ENCODE measurements at regions not wholly inside any gene's neighbourhood (a gene's known extent, or its start where the extent isn't known, plus 50 kb on each side); places are given as distances from the start of the nearest gene placed in this dataset.

DNA sequence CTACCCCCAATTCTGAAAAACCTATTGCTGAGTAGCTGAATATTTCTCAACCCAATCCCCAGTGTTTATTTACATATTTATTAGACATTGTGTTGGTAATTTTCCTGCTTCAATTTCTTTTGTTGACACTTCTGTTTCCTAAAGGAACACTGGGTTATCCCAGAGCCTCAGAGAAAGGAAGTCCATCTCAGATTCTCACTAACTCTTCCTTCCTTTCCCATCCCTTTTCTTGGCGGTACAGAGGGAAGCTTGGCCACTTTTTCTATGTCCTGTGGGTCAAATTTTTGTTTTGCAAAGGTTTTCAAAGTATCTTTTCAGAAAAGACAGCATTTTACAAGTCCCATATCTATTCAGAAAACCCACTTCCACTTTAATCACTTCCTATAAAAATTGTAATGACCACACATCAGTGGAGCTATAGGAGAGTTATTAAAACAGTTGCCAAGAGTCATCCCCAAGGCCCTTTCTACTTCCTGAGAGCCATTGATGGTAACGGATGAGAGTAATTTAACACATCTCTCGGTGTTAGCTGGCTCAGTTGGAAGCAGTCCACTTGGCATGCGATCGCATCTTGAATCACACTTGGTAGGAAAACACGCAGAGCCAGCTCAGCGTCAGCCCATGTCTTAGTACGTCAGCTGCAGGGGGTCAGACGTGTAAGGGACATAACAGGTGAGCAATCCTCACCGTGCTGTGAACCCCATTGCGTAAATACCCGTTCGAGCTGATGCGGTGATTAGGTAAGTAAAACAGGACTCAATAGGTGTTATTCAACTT lies 231.1 kb upstream of the ADARB2 start:
- DNase-seq, result no peak

DNA sequence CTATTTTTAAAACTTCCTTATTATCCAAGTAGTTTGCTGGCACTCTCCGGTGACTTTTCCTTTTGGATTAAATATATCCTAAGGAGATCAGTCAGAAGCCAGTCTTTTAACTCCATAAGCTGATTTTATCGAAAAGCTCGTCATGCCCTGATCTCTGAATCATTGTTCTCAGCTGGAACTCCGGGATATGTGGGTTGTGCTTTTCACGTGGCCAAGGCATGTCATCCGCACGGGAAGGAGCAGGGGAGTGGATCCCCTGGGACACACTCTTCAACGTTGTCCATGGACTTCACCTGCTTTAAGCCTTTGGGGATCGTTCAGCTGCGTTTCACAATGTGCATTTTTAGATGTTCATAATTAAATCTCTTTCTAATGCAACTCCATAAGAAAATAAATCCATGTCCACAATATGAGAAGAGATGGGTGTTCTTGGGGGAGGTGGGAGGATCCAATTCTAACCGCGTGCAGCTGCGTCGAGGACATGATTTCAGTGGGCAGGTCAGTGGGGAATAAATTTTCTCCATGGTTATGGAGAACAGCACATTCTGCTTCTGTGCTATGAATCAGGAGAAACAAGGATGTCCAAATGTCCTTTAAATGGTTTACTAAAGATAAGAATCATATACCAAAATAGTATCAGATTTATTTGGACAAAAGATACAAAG lies 229.5 kb upstream of the ADARB2 start:
- DNase-seq, result no peak

DNA sequence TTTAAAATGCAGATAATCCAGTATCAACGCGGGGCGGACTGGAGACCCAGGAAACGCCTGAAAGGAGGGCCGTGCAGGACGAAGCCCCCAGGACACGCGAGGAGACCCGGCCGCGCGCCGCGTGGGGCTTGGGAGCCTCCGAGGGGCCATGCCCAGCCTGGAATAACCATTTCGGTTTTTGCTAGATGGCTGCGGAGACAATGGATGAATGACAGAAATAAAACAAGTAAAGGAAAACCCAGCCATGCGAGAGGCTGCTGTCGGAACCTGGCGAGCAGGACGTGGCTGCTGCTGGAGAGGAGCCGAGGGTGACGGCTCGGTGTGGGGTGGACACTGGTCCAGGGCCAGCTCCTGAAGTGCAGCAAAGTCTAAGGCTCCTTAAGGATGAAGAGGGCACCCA lies 227.2 kb upstream of the ADARB2 start:
- DNase-seq, result no peak

DNA sequence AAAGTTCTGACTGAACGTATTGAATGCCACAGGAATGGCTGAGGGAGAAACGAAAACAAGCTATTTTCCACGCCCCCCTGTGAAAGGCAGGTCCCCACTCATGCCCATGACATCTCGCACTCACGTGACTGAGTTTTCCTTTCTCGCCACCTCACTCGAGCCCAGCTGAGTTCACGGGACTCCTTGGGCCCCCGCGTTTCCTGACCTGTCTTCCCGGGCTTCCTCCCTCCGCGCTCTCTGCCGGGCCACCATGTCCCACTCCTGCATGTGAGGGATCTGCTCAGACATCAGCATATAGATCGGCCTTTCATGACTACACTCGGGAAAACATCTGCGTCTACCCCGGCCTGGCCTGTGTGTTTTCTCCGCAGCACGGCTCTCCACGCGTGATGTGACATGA lies 226.0 kb upstream of the ADARB2 start:
- DNase-seq, result no peak

DNA sequence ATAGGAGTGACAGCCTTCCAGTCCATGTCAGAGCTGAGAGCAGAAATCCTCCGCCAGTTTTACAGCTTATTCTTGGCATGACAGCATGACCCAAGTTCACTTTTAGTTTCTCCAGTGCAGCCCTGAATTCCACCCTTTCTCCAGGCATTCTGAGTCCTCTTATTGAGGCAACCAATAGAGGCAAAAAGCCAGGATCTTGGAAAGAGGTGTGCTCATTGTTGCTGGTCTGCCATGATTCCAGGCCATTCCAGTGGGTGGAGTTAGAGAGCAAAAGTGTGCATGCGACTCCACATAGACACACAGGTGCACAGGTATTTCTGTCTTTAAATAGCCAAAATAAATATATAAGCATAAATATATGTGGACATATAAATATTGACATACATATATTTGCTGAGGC lies 224.7 kb upstream of the ADARB2 start:
- no peak for DNase-seq

DNA sequence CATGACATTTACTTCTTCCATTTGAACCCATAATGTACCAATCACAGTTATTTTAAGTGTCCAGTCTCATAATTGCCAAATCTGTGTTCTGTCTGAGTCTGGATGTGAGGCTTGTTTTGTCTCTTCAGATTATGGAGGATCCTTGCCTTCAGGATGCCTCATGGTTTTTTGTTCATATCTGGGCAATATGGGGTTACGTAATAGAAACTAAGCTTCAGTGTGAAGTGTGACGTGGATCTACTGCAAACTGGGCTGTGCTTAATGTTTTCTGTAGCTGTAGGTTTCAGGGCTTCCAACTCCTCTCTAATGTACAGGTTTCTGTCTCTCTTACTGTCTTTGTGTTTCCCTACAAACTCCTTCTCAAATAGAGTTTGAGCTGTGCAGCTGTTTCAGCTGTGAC lies 223.7 kb upstream of the ADARB2 start:
- no peak for DNase-seq

DNA sequence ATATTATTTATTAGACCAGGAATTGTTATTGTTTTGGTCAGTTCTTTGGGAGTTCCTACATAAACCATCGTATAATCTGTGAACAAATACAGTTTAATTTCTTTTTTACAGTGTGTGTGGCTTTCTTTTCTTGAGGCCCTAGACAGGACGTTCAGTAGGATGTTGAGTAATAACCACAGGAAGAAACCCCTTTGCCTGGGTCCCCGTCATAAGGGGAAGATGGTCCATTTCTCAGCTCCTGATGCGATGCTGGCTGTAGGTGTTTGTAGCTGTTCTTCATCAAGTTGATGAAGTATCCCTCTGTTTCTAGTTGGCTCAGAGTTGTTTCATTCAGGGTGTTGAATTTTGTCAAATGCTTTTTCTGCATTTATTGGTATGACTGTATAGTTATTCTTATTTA lies 219.7 kb upstream of the ADARB2 start:
- no peak for DNase-seq

DNA sequence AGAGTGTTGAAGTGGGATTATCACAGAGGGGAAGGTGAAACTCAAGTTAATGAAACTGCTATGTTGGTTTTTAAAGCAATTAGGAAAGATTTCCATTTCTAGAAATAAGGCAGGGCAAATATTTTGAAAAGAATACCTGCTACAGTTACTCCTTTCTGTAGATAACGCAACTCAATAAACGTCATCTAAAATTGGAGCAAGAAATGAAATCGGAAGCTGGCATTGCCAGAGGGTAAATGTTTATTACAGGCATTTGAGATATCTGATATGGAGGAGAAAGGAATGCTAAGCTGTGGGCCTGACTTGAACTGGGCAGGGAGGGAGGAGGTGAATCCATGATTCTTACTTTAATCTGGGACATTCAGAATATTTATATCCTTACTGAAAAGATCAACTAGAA lies 217.0 kb upstream of the ADARB2 start:
- no peak for DNase-seq

DNA sequence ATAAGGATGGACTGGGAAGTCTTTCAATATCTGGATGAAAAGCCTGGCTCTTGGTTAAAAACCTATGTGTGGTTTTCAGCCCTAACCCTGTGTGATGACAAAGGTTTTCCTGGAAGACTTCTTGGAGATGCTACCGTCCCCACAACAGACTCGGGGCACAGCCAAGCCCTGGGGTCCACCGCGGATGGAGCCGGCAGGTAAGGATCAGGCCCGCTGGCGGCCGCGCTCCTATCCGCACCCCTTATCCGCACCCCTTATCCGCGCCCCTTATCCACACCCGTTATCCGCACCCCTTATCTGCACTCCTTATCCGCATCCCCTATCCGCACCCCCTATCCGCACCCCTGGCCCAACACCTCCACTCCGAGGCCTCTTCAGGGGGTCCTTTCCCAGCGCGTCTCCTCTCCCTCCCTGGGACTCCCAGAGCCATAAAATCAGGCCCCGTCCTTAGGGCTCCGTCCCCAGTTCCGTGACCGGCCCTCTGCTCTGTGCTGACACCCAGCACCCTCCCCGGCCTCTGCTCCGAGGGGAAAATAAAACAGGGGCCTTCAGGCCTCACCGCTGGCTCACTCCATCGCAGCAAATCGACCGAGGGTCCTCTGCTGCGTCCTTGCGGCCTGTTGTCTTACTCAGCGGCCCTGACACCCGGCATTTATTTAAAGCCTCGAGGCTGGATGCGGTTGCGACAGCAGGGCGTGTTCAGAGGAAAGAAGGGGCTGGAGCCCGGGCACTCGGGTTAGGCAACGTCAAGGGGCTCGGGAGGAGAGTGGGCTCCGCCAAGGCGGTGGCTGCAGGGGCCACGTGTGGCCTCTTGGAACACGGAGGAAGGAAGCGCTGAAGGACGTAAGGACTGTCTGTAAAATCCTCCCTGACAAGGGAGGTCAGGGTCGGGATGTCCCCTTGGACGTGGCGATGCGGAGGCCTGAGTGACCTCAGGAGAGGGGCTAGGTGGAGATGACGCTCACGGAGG lies 215.1 kb upstream of the ADARB2 start:
- DNase-seq, result no peak

DNA sequence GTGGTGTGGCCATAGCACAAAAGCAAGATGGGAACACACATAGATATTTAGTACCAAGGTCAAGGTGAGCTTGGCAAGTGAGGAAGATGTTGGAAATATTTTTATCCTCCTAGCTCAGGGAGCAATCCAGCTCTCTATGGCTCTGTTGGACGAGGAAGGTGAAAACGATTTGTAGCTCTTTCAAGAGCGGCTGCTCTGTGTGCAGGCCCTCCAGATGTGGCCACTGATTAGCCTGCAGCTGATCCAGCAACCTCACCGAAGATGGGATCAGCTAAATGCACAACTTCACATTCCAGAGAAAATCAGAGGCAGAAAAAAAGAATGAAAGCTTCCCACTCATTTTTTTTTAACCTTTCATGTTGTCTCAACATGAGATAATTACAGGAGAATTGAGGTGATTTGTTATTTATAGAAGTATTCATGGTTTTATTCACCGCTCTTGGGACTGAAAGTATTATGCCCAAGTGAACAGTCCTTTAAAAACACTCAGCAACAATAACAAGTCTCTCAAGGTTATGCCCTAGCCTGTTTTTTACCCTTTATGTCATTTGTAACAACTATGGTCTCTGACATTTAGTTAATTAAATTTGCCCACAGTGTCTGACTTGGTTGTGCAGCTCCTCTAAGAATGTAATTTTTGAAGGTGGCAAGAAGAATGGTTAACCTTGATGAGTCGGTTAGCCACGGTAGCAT lies 213.6 kb upstream of the ADARB2 start:
- DNase-seq, result no peak

DNA sequence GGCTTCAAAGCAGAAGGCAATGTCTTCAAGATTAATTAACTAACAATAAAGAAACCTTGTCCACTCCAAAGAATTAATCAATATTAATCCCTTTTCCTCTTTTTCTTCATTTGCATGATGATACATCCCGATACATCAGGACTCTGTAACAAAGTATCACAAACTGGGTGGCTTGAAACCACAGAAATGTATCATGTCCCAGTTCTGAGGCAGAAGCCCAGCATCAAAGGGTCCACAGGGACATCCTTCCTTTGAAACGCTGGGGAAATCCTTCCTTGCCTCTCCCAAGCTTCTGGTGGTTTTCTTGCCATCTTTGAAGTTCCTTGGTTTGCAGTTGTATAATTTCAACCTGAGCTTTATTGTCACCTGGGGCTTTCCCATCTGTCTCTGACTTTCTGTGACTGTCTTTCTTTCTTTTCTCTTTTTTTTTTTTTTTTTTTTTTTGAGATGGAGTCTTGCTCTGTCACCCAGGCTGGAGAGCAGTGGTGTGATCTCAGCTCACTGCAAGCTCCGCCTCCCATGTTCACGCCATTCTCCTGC lies 210.2 kb upstream of the ADARB2 start:
- DNase-seq, result no peak

DNA sequence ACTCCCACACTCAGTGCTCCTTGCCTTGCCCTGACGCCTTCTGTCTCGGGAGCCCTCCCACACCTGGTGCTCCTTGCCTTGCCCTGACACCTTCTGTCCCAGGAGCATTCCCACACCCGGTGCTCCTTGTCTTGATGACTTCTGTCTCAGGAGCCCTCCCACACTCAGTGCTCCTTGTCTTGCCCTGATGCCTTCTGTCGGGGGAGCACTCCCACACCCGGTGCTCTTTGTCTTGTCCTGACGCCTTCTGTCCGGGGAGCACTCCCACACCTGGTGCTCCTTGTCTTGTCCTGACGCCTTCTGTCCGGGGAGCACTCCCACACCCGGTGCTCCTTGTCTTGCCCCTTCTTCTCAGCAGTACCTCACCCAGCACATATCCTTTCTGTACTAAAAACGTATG lies 207.2 kb upstream of the ADARB2 start:
- no peak for DNase-seq

DNA sequence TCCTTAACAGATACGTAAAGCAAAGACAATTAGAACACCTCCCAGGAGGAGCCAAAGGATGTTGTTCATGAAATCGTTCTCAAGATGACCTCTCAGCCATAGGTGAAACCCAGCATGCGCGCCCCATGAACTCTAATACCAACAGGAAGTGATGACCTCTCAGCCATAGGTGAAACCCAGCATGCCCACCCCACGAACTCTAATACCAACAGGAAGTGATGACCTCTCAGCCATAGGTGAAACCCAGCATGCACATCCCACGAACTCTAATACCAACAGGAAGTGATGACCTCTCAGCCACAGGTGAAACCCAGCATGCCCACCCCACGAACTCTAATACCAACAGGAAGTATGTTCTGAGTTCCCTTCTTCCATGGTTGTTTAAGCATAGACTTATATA lies 205.2 kb upstream of the ADARB2 start:
- DNase-seq, result no peak

DNA sequence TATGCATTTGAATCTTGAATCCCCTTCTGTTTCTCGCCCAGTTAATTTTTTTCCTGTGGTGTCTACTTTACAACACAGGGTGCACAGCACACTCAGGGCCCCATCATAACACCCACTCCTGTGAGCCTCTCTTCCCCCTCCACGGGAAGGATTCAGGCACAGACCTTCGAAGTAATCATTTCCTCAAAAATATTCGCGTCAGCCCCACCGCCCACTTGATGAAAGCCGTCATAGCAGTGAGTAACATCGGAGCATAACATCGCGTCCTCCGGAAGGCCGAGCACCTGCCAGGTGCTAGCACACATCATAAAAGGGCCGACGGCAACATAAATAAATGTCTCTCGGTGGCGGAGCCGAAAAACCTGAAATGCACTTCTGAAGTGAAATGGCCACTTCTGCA lies 201.7 kb upstream of the ADARB2 start:
- DNase-seq, result no peak

DNA sequence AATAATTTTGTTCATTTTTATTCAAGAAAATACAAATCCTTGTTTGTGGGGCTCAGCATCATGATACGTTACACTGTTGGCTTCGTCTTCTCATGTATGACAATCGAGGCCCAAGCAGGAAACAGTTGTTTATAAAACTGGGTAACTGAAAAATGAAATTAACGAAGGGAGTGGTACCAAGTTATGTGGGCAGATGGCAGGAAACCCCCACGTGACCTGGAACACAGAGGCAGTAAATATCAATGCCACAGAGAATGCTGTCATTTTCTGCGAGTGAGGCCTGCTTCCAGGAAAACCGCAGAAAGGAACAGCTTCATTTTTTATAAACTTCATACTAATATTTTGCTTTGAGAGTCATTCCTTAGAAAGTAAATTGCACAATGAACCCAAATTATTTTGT lies 201.0 kb upstream of the ADARB2 start:
- DNase-seq, result no peak

DNA sequence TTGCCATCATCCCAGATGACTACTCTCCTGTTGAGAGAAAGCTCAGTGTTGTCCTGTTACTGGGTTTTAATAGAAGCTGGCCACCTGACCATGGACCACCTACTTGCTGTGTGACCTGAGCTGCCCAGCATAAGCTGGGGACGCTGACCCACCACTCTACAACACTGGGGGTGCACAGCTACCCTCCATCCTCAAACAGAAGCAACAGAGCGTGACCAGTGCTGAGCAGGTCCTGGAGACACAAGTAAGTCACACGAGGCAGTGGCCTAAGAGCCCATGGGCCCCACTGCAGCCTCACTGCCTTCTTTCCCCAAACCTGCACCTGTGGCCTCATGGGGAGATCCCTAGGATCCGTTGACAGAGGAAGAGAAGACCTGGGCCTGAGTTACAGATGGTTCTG lies 198.6 kb upstream of the ADARB2 start:
- DNase-seq, result no peak

DNA sequence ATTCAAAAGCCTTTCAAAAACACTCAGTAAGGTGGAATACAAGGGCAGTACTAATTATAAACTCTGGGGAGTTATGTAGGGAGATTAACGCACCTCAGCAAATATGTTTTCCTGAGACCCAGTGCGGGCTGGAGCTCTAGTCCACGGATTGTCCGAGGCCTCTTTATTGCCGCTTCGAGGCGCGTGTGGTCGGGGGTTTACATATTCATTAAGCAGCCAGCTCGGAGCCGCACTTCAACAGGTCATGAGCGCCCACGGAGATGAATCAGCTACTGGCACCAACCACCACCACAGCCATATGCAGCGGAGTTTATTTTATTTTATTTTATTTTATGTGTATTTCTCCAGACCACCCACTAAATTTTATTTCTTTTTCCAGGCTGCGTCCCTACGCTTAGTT lies 195.9 kb upstream of the ADARB2 start:
- no peak for DNase-seq

DNA sequence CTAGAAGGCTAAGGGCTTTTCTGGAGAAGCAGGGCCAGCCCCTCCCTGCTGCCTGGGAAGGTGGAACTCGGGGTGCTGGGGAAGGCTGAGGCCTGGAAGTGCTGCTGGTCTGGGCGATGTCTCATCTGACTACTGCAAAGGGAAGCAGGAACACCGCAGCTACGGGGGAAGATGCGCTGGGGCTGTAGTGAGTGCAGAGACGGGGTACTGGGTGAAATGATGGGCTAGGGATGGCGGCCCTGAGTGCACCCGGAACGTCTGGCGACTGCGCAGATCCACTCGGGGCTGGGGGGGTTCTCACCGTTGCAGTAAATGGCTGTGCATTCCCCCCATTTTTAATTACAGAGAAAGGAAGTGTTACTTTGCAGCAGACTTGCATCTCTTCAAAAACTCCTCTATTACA lies 195.4 kb upstream of the ADARB2 start:
- no peak for DNase-seq

DNA sequence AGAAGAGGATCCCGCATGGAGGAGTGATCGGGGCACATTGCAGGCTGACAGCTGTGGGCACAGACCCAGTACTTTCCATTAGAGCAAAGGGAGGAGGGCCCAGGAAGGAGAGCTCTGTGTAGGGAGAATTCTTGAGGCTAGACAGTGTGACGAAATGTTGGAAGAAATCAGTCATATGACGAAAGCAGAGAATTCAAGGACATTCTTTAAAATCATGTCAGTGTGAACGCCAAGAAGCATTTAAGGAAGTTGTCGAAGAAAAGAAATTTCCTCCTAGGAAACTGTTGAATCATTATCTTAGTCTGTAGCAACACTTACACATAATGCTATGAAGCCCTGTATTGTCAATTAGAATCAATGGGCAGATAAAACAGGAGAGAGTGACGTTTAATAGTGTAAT lies 191.3 kb upstream of the ADARB2 start:
- DNase-seq, result no peak

DNA sequence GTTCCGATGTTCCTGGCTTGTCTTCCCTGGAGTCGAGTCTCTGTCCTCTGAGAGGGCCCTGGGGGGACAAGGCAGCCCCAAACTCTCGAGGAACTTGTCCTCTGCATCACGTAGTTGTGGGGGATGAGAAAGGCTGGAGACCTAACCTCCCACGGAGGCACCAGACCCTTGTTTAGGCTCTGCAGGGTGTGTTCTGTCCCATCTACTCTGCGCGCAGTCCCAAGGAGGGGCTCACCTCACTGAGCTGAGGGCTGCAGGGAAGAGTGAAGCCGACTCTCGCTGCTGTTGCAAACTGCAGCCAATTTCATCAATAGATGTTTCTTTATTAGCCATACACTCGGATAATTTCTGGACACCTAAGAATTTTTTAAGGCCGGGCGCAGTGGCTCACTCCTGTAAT lies 186.7 kb upstream of the ADARB2 start:
- DNase-seq, result no peak

DNA sequence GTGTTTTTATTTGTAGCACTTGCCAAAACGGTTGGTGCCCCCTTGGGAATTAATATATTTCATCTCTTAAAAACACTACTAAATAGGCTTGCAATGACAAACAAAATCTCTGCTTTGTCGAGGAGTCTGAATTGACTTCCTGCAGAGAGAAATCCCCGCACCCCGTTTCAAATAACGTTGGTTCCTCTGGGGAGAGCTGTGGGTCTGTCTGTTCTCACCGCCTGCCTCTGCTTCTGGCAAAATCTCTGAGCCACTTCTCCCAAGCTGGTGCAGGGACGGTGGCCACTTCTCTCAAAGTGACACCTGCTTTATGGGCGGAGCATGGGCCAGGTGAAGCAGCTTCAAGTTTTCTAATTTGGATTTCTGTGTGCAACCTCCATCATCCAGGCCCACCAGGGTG lies 186.3 kb upstream of the ADARB2 start:
- no peak for DNase-seq

DNA sequence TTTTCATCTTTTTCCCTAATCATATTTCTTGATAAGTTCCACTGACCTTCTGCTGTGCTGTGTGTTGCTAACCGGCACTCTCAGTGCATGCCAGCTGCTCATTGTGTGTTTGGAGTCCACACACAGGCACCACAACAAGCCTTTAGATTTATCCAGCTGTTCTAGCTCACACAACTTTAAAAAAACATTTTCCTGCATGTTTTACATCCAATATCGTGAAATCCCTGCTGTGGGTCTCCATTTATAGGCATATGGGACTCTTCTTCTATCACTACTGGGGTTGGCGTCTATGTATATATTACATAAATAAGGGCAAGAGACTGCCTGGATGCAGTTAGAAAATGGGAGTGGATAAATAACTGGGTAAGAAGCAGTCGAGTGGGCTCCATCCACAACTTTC lies 183.6 kb upstream of the ADARB2 start:
- DNase-seq, result no peak

DNA sequence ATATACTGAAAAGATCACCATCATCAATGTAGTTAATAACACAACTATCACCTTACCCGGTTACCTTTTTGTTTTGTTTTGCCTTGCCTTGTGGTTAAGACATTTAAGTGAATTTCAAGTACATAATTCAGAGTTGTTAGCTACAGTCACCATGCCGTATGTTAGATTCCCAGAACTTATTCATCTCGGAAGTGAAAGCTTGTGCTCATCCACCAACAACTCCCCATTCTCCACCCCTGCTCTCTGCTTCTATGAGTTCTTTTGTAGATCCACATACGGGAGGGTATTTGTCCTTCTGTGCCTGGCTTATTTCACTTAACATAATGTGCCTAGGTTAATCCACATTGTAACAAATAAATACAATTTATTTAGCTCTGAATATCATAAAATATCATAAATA lies 182.8 kb upstream of the ADARB2 start:
- DNase-seq, result no peak

All from NCI-H748 treated with DMSO at 0.1 percent for 48 hours (cell line).